Adrenal gland (tissue), 9 donors: ENCODE measurements at regions not wholly inside any gene's neighbourhood (a gene's known extent, or its start where the extent isn't known, plus 50 kb on each side); places are given as distances from the start of the nearest gene placed in this dataset.

Experiments used
- DNase-seq, 7 donors: peaks; one replicate each; pipeline ENCODE4 v3.0.0-alpha.2; 2019 to 2020
- H3K27ac ChIP-seq, 5 donors: fragments of 200-600 bp; sonication (generic) in 4 of 5; 1 replicate in 3 of 5; 2 replicates in 2 of 5; pipeline versions ENCODE4 v1.5.1 to v1.8.0; 2016 to 2020; ENCODE audit warnings: mild to moderate bottlenecking in 1 of 5
- H3K27me3 ChIP-seq: fragments of 200-600 bp; 2 replicates; pipeline ENCODE4 v1.8.0; 2021
- H3K36me3 ChIP-seq, 2 donors: fragments of 200-600 bp; replicated peaks in 1 of 2; 1 replicate in 1 of 2; 2 replicates in 1 of 2; pipeline versions ENCODE4 v1.5.1 to v1.8.0; 2018 to 2022
- H3K4me1 ChIP-seq, 2 donors: fragments of 200-600 bp; replicated peaks in 1 of 2; 1 replicate in 1 of 2; 2 replicates in 1 of 2; pipeline versions ENCODE4 v1.5.1 to v1.8.0; 2018 to 2021
- H3K4me3 ChIP-seq, 4 donors: fragments of 200-600 bp; sonication (generic) in 3 of 4; one replicate each; pipeline ENCODE4 v1.5.1; 2016 to 2018
- H3K9me3 ChIP-seq, 3 donors: fragments of 200-600 bp; sonication (generic) in 1 of 3; replicated peaks in 1 of 3; 1 replicate in 2 of 3; 2 replicates in 1 of 3; pipeline versions ENCODE4 v1.5.1 to v1.8.0; 2016 to 2021
- CTCF ChIP-seq, 6 experiments: fragments of 450-650 bp in 4 of 6; fragments of 200-600 bp in 2 of 6; sonication (generic) in 1 of 6; IDR thresholded peaks; 1 replicate in 5 of 6; 2 replicates in 1 of 6; pipeline versions ENCODE4 v1.5.1 to v1.8.0; 2016 to 2021; ENCODE audit warnings: antibody characterized with exemption in 6 of 6, mild to moderate bottlenecking in 2 of 6, moderate library complexity in 1 of 6
- POLR2A ChIP-seq, 2 donors: fragments of 450-650 bp; IDR thresholded peaks; one replicate each; pipeline ENCODE4 v1.6.1; 2017; ENCODE audit warnings: antibody characterized with exemption in 2 of 2, mild to moderate bottlenecking in 2 of 2, moderate library complexity in 1 of 2
- WGBS, 4 donors: extraction: QIAGEN DNeasy Blood & Tissue Kit in 2 of 4; methylation state at CpG; one replicate each; pipeline versions ENCODE4 v1.1.5 to v1.1.7; 2013 to 2017; 5-methylcytosine and 5-hydroxymethylcytosine counted together
- intact Hi-C, 2 donors: fragments of 100-400 bp; cut with DNase I; formaldehyde crosslinking; loops; one replicate each; pipeline versions ENCODE4 v1.14.1 to v1.15.0; 2022 to 2023
- donor health status: healthy with polysubstance abuse.
- donor health status: Bipolar disorder and iron deficiency.
- donor health status: DM: yes; HTN: yes; CAD: no.
- donor health status: DM: no; HTN: no; CAD: no.
- donor health status: DM: no; HTN: no; CAD: no.

DNA sequence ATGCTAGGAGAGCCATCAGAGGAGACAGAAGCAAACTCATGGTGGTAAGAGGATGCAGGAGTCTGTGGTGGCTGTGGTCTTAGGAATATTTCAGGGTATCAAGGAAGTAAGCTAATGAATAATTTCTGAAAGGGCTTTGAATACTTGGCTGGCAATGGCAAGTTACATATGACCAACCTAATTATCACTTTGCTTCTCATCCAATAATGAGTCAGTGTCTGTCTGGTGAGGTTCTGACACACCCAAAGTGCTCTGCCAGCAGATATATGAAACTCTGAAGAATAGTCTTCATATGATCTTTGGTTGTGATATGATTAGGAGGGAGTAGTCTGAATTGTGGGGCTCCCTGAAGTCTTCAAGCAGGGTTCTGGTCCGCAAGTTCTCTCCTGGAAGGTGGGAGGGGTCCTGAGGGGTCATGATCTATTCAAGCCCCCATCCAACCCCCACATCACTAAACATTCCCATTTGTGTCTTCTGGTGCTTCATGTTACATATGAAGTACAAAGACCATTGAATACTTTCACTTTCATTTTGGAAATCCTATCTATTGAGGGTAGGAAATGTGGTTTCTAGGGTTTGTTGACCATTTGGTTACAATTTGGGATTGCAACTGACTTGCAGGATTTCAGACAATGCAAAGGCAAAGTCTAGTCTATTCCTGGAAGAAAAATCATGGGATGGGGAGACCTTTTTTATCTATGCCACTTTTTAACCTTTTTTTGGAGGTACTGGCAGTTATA lies 199.9 kb upstream of the CDKN2B start:
- Histone ChIP-seq H3K4me3 (no peak overlapping the region), H3K9me3 (no peaks in the 10 kb centered on the region), H3K27me3 (no peaks in the 10 kb centered on the region), H3K36me3 (no peaks in the 10 kb centered on the region), H3K27ac (no peak overlapping the region), H3K4me1 (peaks cover 0 to 3% of the 10 kb centered on the region in 2 donors)
- 69 to 100% (median 85%) methylated on average over 1 of the region's 1 CpG for WGBS, 4 donors
- no peak for DNase-seq
- intact Hi-C loops, result no loop called here
- TF ChIP-seq POLR2A (IDR thresholded peaks at IDR 0.05) (no peak), CTCF (IDR thresholded peaks at IDR 0.05) (no peak)

DNA sequence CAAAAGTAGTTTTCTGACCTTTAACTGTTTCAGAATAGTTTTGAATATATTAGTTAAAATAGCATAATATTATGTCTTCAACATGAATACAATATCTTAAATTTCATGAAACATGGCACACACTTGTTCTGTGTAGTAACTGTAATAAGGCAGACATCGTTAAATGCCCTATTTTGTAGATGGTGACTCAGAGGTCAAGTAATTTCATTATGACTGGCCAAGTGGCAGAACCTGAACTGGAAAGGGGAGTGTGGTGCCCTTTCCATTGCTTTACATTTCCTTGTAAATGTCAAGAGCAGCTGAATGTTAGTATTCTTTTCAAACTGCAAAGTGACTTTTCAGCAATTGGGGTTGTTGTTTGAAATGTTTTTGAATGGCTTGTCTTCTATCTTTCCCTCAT lies 201.2 kb upstream of the CDKN2B start:
- intact Hi-C loops, result no loop called here
- TF ChIP-seq POLR2A (IDR thresholded peaks at IDR 0.05) (no peak), CTCF (IDR thresholded peaks at IDR 0.05) (no peak)
- Histone ChIP-seq H3K4me1 (peaks cover 0 to 3% of the 10 kb centered on the region in 2 donors), H3K36me3 (no peaks in the 10 kb centered on the region), H3K27me3 (no peaks in the 10 kb centered on the region), H3K9me3 (no peaks in the 10 kb centered on the region), H3K4me3 (no peak overlapping the region), H3K27ac (no peak overlapping the region)
- no peak for DNase-seq
- 37 to 44% (median 39%) methylated on average over 1 of the region's 1 CpG for WGBS, 4 donors

DNA sequence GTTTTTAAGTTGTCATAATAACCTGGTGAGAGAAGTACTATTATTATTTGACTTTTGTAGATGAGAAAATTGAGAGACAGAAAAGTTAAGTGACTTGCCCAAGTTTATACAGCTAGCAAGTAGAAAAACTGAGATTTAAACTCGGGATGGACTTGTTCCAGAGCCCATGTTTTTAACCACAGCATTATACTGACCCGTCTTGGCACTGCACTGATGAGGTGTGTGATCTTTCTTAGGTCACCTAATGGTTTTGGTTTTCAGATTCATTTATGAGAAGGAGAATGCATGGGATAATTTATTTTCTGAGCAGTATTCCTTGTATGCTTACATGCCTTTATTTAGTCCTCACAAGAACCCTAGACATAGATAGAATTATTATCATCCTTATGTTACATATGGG lies 201.8 kb upstream of the CDKN2B start:
- Histone ChIP-seq H3K4me3 (no peak overlapping the region), H3K9me3 (no peaks in the 10 kb centered on the region), H3K27ac (no peak overlapping the region), H3K36me3 (no peaks in the 10 kb centered on the region), H3K4me1 (peaks cover 0 to 3% of the 10 kb centered on the region in 2 donors), H3K27me3 (no peaks in the 10 kb centered on the region)
- no peak for DNase-seq
- WGBS, 4 donors, result 77 to 86% (median 79%) methylated on average over 2 of the region's 2 CpGs
- TF ChIP-seq CTCF (IDR thresholded peaks at IDR 0.05), result no peak
- TF ChIP-seq POLR2A (IDR thresholded peaks at IDR 0.05), result no peak
- intact Hi-C loops, result no loop called here

DNA sequence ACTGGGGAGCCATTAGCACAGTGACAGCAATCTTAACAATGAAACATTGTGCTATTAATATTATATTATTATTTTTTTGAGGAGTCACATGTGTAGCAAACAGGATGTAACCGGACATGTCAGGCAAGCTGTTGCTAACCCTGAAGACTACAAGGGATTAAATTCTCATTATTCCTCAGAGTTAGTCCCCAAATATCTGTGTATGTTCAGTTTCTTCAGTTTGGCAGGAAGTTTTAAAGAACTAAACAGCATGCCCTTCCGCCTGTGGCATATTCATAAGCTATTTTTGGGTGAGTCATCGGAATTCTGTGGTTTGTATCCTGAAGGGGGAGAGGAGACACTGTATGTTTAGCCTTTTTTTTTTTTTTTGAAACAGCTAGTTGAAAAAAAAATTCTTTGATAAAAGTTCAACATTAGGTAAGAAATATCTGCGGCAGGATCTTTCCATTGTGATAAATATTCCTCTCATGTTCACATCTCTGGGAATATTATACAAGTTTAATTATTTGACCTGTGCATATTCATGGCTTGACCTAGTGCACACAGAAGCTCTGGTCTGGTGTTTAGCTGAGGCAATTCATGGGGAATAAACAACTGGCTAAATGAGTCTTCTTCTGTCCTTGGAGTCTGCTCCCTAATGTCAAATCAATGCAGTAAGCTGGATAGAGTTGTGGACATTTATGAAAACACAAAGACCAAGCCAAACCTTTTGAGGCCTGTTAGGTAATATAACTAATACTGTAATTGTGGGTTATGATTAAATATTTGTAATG lies 202.7 kb upstream of the CDKN2B start:
- Histone ChIP-seq H3K27me3 (no peaks in the 10 kb centered on the region), H3K27ac (no peak overlapping the region), H3K36me3 (no peaks in the 10 kb centered on the region), H3K4me3 (no peak overlapping the region), H3K4me1 (peaks cover 0 to 3% of the 10 kb centered on the region in 2 donors), H3K9me3 (no peaks in the 10 kb centered on the region)
- WGBS, 4 donors, result 30 to 47% (median 42%) methylated on average over 4 of the region's 4 CpGs
- intact Hi-C loops, result no loop called here
- no peak for TF ChIP-seq POLR2A (IDR thresholded peaks at IDR 0.05)
- TF ChIP-seq CTCF (IDR thresholded peaks at IDR 0.05), result no peak
- DNase-seq, result no peak
